Hepatocyte (in vitro differentiated cells): ENCODE measurements at regions not wholly inside any gene's neighbourhood (a gene's known extent, or its start where the extent isn't known, plus 50 kb on each side); places are given as distances from the start of the nearest gene placed in this dataset.

Experiments
- CTCF ChIP-seq: fragments of 200-600 bp; sonication (generic); IDR thresholded peaks from 2 replicates; pipeline ENCODE4 v1.5.1; 2016; ENCODE audit warnings: antibody characterized with exemption, mild to moderate bottlenecking; ENCODE audit not compliant: poor library complexity
- EZH2 ChIP-seq: fragments of 200-600 bp; sonication (generic); IDR thresholded peaks from 2 replicates; pipeline ENCODE4 v1.6.1; 2016; ENCODE audit warnings: antibody characterized with exemption, mild to moderate bottlenecking, borderline replicate concordance

GRCh38 chr22:35173655-35174054, 83.6 kb upstream of the HMGXB4 start:
- TF ChIP-seq CTCF (no peak), EZH2 (no peak)
